Endothelial cell of umbilical vein (primary cell): ENCODE measurements at regions not wholly inside any gene's neighbourhood (a gene's known extent, or its start where the extent isn't known, plus 50 kb on each side); places are given as distances from the start of the nearest gene placed in this dataset.

Source experiments
- BruUV-seq: library from RNA; stranded (reverse); fragments of 400-500 nt; replicated peaks from 2 replicates; lab custom pipeline; 2021; lab: Mats Ljungman, UMichigan
- CTCF ChIA-PET: fragments of 300-600, 350-600 bp; sonication (Branson Sonifier 250); formaldehyde crosslinking; loops from one replicate; lab custom pipeline; 2021; ENCODE audit warnings: antibody characterized with exemption, inconsistent platforms; lab: Charles Lee
- POLR2A ChIA-PET: fragments of 300-600, 350-600 bp; sonication (Branson Sonifier 250); formaldehyde crosslinking; loops from one replicate; lab custom pipeline; 2021; ENCODE audit warnings: antibody characterized with exemption, inconsistent platforms; lab: Charles Lee
- DNase-seq: peaks from one replicate; pipeline ENCODE4 v3.0.0-alpha.2; 2011; ENCODE audit warnings: low read depth, low spot score
- FAIRE-seq: peaks from 2 replicates; lab custom pipeline; 2011; peaks lifted over from hg19 to GRCh38; lab: Jason Lieb, UNC
- H2AFZ ChIP-seq: 2 replicates; pipeline ENCODE4 v1.6.0; 2012; ENCODE audit warnings: low read depth, low read length, control low read depth, inconsistent platforms
- H3K27ac ChIP-seq: 2 replicates; pipeline ENCODE4 v1.5.1; 2011; ENCODE audit warnings: low read depth, mild to moderate bottlenecking, control low read depth, low read length, moderate library complexity; ENCODE audit not compliant: insufficient read depth
- H3K27me3 ChIP-seq, 2 experiments: 2 replicates each; pipeline versions ENCODE4 v1.6.0 to v1.6.1; 2011; ENCODE audit warnings: low read length in 2 of 2, mixed read lengths in 1 of 2; ENCODE audit not compliant: control insufficient read depth in 2 of 2, insufficient read depth in 2 of 2
- H3K36me3 ChIP-seq, 2 experiments: 2 replicates in 1 of 2; 3 replicates in 1 of 2; pipeline ENCODE4 v1.5.1; 2011; ENCODE audit warnings: low read length in 2 of 2, mild to moderate bottlenecking in 1 of 2, moderate library complexity in 1 of 2; ENCODE audit not compliant: control insufficient read depth in 2 of 2, insufficient read depth in 2 of 2; ENCODE audit errors: extremely low read depth in 1 of 2
- H3K4me1 ChIP-seq: 3 replicates; pipeline ENCODE4 v1.5.1; 2011; ENCODE audit warnings: mild to moderate bottlenecking, low read length; ENCODE audit not compliant: control insufficient read depth, insufficient read depth; ENCODE audit errors: extremely low read depth
- H3K4me2 ChIP-seq: 2 replicates; pipeline ENCODE4 v1.6.1; 2011; ENCODE audit warnings: low read length, control low read depth, mixed read lengths; ENCODE audit not compliant: insufficient read depth
- H3K4me3 ChIP-seq, 3 experiments: fragments of 200-600 bp in 1 of 3; sonication (generic), shearing (Covaris generic) in 1 of 3; replicated peaks in 1 of 3; 2 replicates each; pipeline ENCODE4 v1.5.1; 2011 to 2016; ENCODE audit warnings: control low read depth in 3 of 3, low read length in 3 of 3, mild to moderate bottlenecking in 2 of 3, inconsistent platforms in 1 of 3, low read depth in 1 of 3, moderate library complexity in 1 of 3; ENCODE audit not compliant: insufficient read depth in 1 of 3
- H3K79me2 ChIP-seq: 2 replicates; pipeline ENCODE4 v1.6.0; 2012; ENCODE audit warnings: low read length, inconsistent platforms; ENCODE audit not compliant: control insufficient read depth, insufficient read depth
- H3K9ac ChIP-seq: replicated peaks from 2 replicates; pipeline ENCODE3; 2011; ENCODE audit warnings: low read length, control low read depth; ENCODE audit not compliant: insufficient read depth; ENCODE audit errors: extremely low read depth
- H3K9me1 ChIP-seq: replicated peaks from 3 replicates; pipeline ENCODE4 v1.6.0; 2011; ENCODE audit warnings: mild to moderate bottlenecking, low read length; ENCODE audit not compliant: control insufficient read depth, insufficient read depth; ENCODE audit errors: extremely low read depth
- H3K9me3 ChIP-seq: replicated peaks from 2 replicates; pipeline ENCODE4 v1.5.1; 2012; ENCODE audit warnings: low read length, inconsistent platforms; ENCODE audit not compliant: control insufficient read depth, insufficient read depth
- H4K20me1 ChIP-seq: replicated peaks from 2 replicates; pipeline ENCODE3; 2011; ENCODE audit warnings: mild to moderate bottlenecking, low read length; ENCODE audit not compliant: control insufficient read depth, insufficient read depth; ENCODE audit errors: extremely low read depth
- EZH2 ChIP-seq: IDR thresholded peaks from 2 replicates; pipeline ENCODE4 v1.6.1; 2012; ENCODE audit warnings: borderline replicate concordance, low read depth, mild to moderate bottlenecking, moderate library complexity, low read length, inconsistent platforms; ENCODE audit not compliant: severe bottlenecking
- FOS ChIP-seq: IDR thresholded peaks from 2 replicates; pipeline ENCODE4 v1.6.1; 2011; ENCODE audit warnings: mild to moderate bottlenecking, low read length, moderate library complexity, borderline replicate concordance; ENCODE audit not compliant: insufficient read depth
- GATA2 ChIP-seq: IDR thresholded peaks from 2 replicates; pipeline ENCODE4 v1.7.0; 2011; ENCODE audit warnings: low read depth, mild to moderate bottlenecking, moderate library complexity, mixed read lengths, low read length; ENCODE audit not compliant: insufficient read length, insufficient read depth
- JUN ChIP-seq: IDR thresholded peaks from 2 replicates; pipeline ENCODE4 v1.6.1; 2011; ENCODE audit warnings: borderline replicate concordance, low read depth; ENCODE audit not compliant: insufficient read length, insufficient read depth
- MYC ChIP-seq: IDR thresholded peaks from one replicate; pipeline ENCODE4 v1.6.1; 2011; ENCODE audit warnings: mild to moderate bottlenecking, low read depth, low read length
- POLR2A ChIP-seq: IDR thresholded peaks from 2 replicates; pipeline ENCODE4 v1.6.1; 2012; ENCODE audit warnings: low read depth, mild to moderate bottlenecking, control low read depth, low read length
- POLR2AphosphoS5 ChIP-seq: IDR thresholded peaks from 2 replicates; pipeline ENCODE4 v1.6.1; 2012; ENCODE audit warnings: low read depth, mild to moderate bottlenecking, control low read depth, low read length, moderate library complexity; ENCODE audit not compliant: insufficient read depth
- dilution Hi-C: fragments of 300-500 bp; cut with MboI; formaldehyde crosslinking; loops from one replicate; pipeline ENCODE4 v1.15.0; 2019; ENCODE audit warnings: low sequenced_read_pairs; ENCODE audit not compliant: extremely low pct_ligation_motif_present
- intact Hi-C: fragments of 100-400 bp; cut with micrococcal nuclease; formaldehyde crosslinking; loops from one replicate; pipeline ENCODE4 v1.10.0; 2022
- TF ChIP-seq, protein P1 (sequence below), 2 donors: IDR thresholded peaks; 1 replicate in 1 of 2; 2 replicates in 1 of 2; pipeline ENCODE4 v1.5.1; 2011; ENCODE audit warnings: low read length in 2 of 2, mild to moderate bottlenecking in 2 of 2, moderate library complexity in 2 of 2, control low read depth in 1 of 2, inconsistent platforms in 1 of 2, low read depth in 1 of 2; ENCODE audit not compliant: insufficient read depth in 1 of 2; ENCODE audit errors: extremely low read depth in 1 of 2
- TF ChIP-seq, protein P2 (sequence below): IDR thresholded peaks from 2 replicates; pipeline ENCODE4 v1.6.1; 2011; ENCODE audit not compliant: insufficient read depth, insufficient read length

DNA sequence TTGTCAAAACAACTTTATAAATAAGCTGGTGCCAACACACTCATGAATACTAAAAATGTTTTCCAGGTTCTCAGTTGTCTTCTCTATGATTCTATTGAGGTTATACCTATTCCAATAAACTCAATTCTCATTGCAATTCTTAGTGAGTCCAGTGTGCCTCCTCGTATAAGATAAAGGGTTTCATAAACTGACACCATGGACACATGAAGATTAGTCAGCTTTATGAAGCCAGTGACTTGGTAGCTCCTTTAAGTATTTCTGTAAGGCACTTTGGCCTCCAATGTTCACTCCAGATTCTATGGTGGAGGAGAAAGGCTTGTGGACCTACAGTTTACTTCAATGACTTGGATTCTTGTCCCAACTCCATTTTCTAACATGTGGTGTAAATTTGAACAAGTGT is 521.3 kb upstream of the JARID2 start:
- H3K27ac ChIP-seq = no peak overlapping the region
- no peak overlapping the region for H3K9ac ChIP-seq
- no TSS peak for BruUV-seq
- DNase-seq (no peak), FAIRE-seq (no peak)
- ChIA-PET CTCF (no interaction called here), POLR2A (no interaction called here)
- H3K36me3 ChIP-seq = no peaks in the 10 kb centered on the region
- H3K27me3 ChIP-seq = no peaks in the 10 kb centered on the region
- H3K4me2 ChIP-seq = no peak overlapping the region
- no peaks in the 10 kb centered on the region for H3K79me2 ChIP-seq
- TF ChIP-seq POLR2AphosphoS5 (no peak), GATA2 (no peak), JUN (no peak), MYC (no peak), FOS (no peak), POLR2A (no peak), EZH2 (no peak)
- TF ChIP-seq, protein P1, sequence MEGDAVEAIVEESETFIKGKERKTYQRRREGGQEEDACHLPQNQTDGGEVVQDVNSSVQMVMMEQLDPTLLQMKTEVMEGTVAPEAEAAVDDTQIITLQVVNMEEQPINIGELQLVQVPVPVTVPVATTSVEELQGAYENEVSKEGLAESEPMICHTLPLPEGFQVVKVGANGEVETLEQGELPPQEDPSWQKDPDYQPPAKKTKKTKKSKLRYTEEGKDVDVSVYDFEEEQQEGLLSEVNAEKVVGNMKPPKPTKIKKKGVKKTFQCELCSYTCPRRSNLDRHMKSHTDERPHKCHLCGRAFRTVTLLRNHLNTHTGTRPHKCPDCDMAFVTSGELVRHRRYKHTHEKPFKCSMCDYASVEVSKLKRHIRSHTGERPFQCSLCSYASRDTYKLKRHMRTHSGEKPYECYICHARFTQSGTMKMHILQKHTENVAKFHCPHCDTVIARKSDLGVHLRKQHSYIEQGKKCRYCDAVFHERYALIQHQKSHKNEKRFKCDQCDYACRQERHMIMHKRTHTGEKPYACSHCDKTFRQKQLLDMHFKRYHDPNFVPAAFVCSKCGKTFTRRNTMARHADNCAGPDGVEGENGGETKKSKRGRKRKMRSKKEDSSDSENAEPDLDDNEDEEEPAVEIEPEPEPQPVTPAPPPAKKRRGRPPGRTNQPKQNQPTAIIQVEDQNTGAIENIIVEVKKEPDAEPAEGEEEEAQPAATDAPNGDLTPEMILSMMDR (IDR thresholded peaks at IDR 0.05; ENCODE audit: extremely low read depth in 1 of 2, insufficient read depth in 1 of 2, low read depth in 1 of 2, low read length in 2 of 2) = no peak
- TF ChIP-seq, protein P2, sequence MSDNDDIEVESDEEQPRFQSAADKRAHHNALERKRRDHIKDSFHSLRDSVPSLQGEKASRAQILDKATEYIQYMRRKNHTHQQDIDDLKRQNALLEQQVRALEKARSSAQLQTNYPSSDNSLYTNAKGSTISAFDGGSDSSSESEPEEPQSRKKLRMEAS = no peak
- H3K9me1 ChIP-seq = no peaks in the 10 kb centered on the region
- H3K4me3 ChIP-seq = no peak overlapping the region
- no peaks in the 10 kb centered on the region for H3K9me3 ChIP-seq
- dilution Hi-C loops = no loop called here
- H3K4me1 ChIP-seq = no peaks in the 10 kb centered on the region
- intact Hi-C loops = no loop called here
- H2AFZ ChIP-seq = no peak overlapping the region
- no peaks in the 10 kb centered on the region for H4K20me1 ChIP-seq
